ENCODE measurements at regions not wholly inside any gene's neighbourhood (a gene's known extent, or its start where the extent isn't known, plus 50 kb on each side); places are given as distances from the start of the nearest gene placed in this dataset.
"Not testable (repeated sequence)": the region's sequence is repeated elsewhere in the genome, so short reads cannot be mapped to it uniquely, and the experiment has no call there.

DNA sequence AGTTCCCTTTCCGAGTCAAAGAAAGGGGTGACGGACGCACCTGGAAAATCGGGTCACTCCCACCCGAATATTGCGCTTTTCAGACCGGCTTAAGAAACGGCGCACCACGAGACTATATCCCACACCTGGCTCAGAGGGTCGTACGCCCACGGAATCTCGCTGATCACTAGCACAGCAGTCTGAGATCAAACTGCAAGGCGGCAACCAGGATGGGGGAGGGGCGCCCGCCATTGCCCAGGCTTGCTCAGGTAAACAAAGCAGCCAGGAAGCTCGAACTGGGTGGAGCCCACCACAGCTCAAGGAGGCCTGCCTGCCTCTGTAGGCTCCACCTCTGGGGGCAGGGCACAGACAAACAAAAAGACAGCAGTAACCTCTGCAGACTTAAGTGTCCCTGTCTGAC lies 86.3 kb downstream of the SHOX2 start:
- not testable (repeated sequence) for TF ChIP-seq CTCF (IDR thresholded peaks at IDR 0.05; ENCODE audit: low read depth, low read length, poor library complexity, severe bottlenecking); EZH2phosphoT487 (IDR thresholded peaks at IDR 0.05; ENCODE audit: borderline replicate concordance, low read length)
